ENCODE measurements at regions not wholly inside any gene's neighbourhood (a gene's known extent, or its start where the extent isn't known, plus 50 kb on each side); places are given as distances from the start of the nearest gene placed in this dataset.

DNA sequence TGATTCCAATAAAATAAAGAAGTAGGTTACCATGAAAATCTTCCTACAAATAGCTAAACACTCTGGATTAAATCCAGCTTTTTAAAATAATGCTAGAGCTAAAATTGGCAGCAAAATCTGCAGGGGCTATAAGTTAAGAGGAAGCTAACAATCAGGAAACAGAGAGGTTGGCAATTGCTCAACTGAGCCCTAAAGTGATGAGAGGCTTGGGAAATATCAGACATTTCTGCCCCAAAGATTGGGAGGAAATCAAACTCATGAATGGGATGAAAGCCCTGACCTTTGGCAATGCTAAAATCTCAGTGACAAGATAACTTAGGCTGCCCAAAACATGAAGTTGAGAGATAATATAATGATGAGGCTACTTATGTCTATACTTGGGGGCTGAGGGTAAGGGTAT lies 1437.9 kb downstream of the EFNB2 start:
- no peak for TF ChIP-seq POLR2A (IDR thresholded peaks at IDR 0.05)
- TF ChIP-seq POLR2AphosphoS5 (IDR thresholded peaks at IDR 0.05): no peak
